VCaP (cell line): ENCODE measurements at regions not wholly inside any gene's neighbourhood (a gene's known extent, or its start where the extent isn't known, plus 50 kb on each side); places are given as distances from the start of the nearest gene placed in this dataset.

Source experiments
- H3K27ac ChIP-seq: fragments of 450-650 bp; 2 replicates; pipeline ENCODE4 v1.5.1; 2017
- CTCF ChIP-seq: fragments of 450-650 bp; conservative IDR thresholded peaks from 2 replicates; pipeline ENCODE4 v1.5.1; 2017; ENCODE audit warnings: mild to moderate bottlenecking, moderate library complexity

GRCh38 chr11:23536907-23537306 is 676.6 kb upstream of the CCDC179 start:
- no peak overlapping the region for H3K27ac ChIP-seq
- no peak for TF ChIP-seq CTCF

- peak overlapping the region; percentile 34 for H3K27ac ChIP-seq
These were observed 679.3 kb upstream of the CCDC179 start for GRCh38 chr11:23539556-23539955.

GRCh38 chr11:23540101-23540561 is 679.9 kb upstream of the CCDC179 start:
- H3K27ac ChIP-seq = peak overlapping the region; percentile 34
- TF ChIP-seq CTCF = peak; percentile 82

More at GRCh38 chr11:23539556-23539955, 679.3 kb upstream of the CCDC179 start:
- no peak for TF ChIP-seq CTCF

GRCh38 chr11:23542189-23542588 is 681.9 kb upstream of the CCDC179 start:
- no peak overlapping the region for H3K27ac ChIP-seq
- no peak for TF ChIP-seq CTCF

- TF ChIP-seq CTCF = no peak
- no peak overlapping the region for H3K27ac ChIP-seq
These were observed 682.5 kb upstream of the CCDC179 start for GRCh38 chr11:23542816-23543215.

GRCh38 chr11:23543651-23544222 is 683.5 kb upstream of the CCDC179 start:
- H3K27ac ChIP-seq = no peak overlapping the region

GRCh38 chr11:23551706-23552105 is 691.4 kb upstream of the CCDC179 start:
- no peak for TF ChIP-seq CTCF
- H3K27ac ChIP-seq = no peak overlapping the region

More at GRCh38 chr11:23543651-23544222, 683.5 kb upstream of the CCDC179 start:
- TF ChIP-seq CTCF = no peak
